Skeletal muscle cell (primary cell): ENCODE measurements at regions not wholly inside any gene's neighbourhood (a gene's known extent, or its start where the extent isn't known, plus 50 kb on each side); places are given as distances from the start of the nearest gene placed in this dataset.

Experiments
- DNase-seq: peaks from one replicate; pipeline ENCODE4 v3.0.0-alpha.2; 2010; ENCODE audit warnings: low read depth
- H3K4me3 ChIP-seq: 2 replicates; pipeline ENCODE4 v1.5.1; 2011; ENCODE audit warnings: low read depth, mild to moderate bottlenecking, control low read depth, low read length, moderate library complexity

- no peak overlapping the region for H3K4me3 ChIP-seq
- DNase-seq = no peak
Measured at GRCh38 chr3:193991666-193992424, 144.1 kb upstream of the HES1 start.

- H3K4me3 ChIP-seq = no peak overlapping the region
Measured at GRCh38 chr3:193992425-193993037, 143.4 kb upstream of the HES1 start.

GRCh38 chr3:193996221-193996620 is 139.7 kb upstream of the HES1 start:
- H3K4me3 ChIP-seq = no peak overlapping the region
- no peak for DNase-seq

More at GRCh38 chr3:193992425-193993037, 143.4 kb upstream of the HES1 start:
- DNase-seq = no peak

- no peak overlapping the region for H3K4me3 ChIP-seq
Measured at GRCh38 chr3:193996641-193997089, 139.3 kb upstream of the HES1 start.

DNA sequence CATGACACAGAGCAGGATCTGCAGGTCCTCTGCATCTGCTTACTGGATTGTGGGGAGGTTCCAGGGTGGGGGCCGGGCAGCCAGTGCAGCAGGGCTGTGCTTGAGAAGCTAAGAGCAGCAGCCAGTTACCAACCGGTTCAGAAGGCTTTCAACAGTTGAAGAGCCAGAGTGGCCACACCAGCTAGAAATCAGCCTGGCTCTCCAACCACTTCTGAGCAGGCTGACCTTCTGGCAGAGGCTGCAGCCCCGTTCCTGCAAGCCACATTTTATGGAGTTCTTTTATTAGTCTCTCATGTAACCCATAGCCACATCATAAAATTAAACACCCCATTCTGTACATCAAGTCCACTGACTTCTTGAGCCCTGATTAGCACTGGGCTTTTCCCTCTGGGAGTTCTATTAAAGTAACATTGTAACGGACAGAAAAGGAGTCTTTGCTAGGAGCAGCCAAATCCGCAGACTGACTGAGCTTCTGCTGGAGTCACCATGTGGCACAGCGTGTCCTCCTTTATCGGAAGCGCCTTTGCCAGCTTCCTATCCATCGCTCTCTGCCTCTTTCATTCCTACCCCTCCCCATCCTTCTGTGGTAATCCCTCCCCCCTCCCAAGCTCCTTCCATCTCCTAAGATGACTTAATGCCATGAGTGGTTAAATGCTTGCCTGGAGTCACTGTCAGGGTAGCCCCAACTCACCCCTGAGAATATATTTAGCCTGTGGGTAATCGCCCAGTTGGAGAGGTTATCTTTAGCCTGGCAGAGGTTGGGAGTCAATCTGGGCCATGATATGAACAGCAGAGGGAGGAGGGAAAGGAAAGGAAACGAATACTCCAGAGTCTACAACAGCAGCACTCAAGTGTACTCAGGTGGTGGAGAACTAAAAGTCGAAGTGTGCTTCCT is 138.5 kb upstream of the HES1 start:
- no peak for DNase-seq

More at GRCh38 chr3:193996641-193997089, 139.3 kb upstream of the HES1 start:
- no peak for DNase-seq

DNA sequence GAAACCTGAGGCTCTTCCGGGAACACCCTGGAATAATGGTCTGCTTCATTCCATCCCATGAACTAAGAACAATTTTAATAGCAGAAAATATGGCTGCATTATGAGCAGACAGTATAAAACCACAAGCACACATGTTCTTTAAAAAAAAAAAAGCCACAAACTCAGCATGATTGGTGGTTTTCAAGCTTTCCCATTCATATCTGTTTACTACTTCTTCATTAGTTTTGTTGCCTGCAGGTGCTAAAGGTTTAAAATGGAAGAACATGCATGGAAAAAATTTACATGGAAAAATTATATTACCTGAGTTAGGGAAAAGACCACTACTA is 137.9 kb upstream of the HES1 start:
- no peak for DNase-seq

More for the DNA sequence above, 138.5 kb upstream of the HES1 start:
- H3K4me3 ChIP-seq = no peak overlapping the region

GRCh38 chr3:193998628-193999195 is 137.2 kb upstream of the HES1 start:
- DNase-seq = no peak
- no peak overlapping the region for H3K4me3 ChIP-seq

More for the DNA sequence above, 137.9 kb upstream of the HES1 start:
- H3K4me3 ChIP-seq = no peak overlapping the region

DNA sequence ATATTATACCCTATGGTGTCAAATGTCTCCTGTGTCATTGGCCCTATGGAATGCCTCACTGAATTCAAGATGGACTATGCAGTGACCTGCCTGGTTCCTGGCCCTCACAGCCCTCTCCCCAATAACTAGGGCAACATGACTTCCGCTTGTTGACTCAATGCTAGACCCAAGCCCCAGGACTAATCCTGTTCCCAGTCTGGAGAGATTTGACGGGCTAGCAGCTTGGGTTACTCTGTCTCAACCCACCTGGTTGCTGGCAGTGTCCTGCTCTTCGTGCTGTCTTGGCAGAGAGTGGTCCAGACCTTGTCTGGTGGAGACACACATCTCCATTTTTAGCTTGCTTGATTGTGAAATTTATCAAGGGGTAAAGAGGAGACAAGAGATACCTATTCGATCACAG is 135.8 kb upstream of the HES1 start:
- H3K4me3 ChIP-seq = no peak overlapping the region
- DNase-seq = no peak

DNA sequence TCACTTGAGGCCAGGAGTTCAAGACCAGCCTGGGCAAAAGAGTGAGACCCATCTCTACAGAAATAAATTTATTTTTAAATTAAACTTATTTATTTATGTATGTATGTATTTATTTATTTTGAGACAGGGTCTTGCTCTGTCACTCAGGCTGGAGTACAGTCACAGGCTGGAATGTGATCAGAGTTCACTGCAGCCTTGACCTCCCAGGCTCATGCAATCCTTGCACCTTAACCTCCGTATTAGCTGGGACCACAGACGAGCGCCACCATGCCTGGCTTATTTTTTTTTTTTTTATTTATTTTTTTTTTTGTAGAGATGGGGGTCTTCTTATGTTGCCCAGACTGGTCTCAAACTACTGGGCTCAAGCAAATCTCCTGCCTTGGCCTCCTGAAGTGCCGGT is 135.2 kb upstream of the HES1 start:
- no peak overlapping the region for H3K4me3 ChIP-seq
- no peak for DNase-seq

- H3K4me3 ChIP-seq = no peak overlapping the region
- DNase-seq = no peak
Measured at GRCh38 chr3:194001728-194002459, 134.1 kb upstream of the HES1 start.

DNA sequence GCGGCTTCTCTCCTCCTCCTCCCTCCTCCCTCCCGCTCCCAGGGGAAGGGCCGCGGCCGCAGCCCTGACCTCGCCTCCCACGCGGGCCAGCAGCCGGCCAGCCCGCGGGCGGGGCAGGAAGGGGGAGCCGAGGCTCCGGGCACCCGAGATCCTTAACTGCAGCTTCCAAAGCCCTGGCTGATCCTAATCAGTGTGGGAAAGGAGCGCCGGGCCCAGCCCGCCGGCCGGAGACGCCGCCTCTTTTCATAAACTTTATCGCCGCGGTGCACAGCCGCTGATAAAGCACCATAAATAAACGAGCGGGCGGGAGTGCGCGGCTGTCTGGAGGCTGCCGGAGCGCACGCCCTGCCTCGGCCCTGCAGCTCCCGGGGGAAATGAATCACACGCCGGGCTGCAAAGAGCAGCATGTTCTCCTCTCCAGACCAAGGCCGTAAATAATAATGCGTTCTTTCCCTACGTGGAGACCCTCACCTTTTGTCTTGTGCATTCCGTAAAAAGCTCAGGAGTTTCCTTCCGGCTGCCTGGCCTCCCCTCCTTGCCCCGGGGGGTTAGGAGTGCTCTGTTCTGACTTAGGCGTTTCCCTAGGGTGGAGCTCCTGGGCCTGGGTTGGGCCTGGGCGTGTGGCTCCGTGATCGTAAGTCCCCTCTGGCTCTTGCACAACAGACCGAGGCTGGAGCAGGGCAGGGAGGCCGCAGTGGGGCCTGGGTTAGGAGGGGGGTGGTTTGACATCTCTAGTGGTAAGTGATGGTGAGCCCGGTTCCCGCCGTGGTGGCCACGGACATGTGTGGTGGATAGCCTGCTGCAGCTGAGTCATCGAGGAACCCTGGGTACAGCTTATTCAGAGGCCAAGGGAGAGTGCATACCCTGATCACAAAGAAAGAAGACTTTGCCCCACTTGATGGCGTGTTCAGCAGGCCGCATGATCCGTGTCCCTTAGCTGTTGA is 132.6 kb upstream of the HES1 start:
- peak overlapping the region; percentile 31 for H3K4me3 ChIP-seq
- DNase-seq = peak; percentile 99

GRCh38 chr3:194005930-194006501 is 129.9 kb upstream of the HES1 start:
- no peak for DNase-seq

GRCh38 chr3:194007592-194008337 is 128.2 kb upstream of the HES1 start:
- no peak overlapping the region for H3K4me3 ChIP-seq
- no peak for DNase-seq

More at GRCh38 chr3:194005930-194006501, 129.9 kb upstream of the HES1 start:
- H3K4me3 ChIP-seq = no peak overlapping the region

DNA sequence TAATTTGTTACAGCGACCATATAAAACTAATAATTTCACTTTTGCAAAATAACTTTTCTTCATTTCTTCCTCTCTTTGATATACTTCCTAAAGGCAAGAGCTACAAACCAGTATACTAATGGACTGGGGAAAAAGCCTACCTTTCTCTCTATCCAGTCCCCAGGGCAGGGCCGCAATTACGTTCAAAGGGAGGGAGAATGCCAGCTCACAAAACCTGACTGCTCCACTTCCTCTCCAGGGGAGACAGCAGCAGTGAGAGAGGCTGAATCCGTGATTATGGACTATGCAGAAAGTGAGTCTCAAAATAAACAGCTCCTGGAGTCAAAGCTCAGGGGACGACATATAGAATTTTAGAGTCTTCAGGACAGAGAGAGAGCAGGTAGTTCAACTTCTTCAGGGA is 126.9 kb upstream of the HES1 start:
- H3K4me3 ChIP-seq = no peak overlapping the region
- no peak for DNase-seq

DNA sequence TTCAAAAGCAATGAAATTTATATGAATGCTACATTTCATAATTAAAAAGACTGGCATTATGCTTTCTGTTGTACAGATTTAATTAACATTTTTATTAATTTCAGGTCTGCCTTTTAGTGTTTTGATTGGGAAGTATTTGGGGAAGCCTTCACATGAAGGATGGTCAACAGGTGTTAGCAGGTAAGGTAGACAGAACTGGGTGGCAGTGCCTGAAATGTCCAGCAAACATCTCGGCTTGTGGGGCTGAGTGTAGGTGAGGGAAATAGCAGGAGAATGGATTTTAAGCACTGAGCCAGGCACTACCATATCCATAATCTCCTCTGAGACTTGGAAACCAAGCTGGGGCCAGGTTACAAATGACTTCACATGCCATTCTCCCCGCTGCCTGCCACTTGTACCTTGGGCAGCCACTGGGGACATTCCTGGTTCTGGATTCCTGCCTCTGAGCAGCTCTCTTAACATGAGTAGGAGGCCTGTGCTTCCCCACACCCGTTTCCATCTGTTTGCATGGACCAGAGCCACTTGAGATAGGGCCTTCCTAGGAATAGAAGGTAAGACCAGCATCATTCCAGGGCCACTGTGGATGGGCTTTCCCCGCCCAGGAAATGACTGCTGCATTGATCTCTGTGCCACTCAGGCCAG is 125.9 kb upstream of the HES1 start:
- H3K4me3 ChIP-seq = no peak overlapping the region
- no peak for DNase-seq

GRCh38 chr3:194011807-194012206 is 124.1 kb upstream of the HES1 start:
- no peak for DNase-seq
- no peak overlapping the region for H3K4me3 ChIP-seq

DNA sequence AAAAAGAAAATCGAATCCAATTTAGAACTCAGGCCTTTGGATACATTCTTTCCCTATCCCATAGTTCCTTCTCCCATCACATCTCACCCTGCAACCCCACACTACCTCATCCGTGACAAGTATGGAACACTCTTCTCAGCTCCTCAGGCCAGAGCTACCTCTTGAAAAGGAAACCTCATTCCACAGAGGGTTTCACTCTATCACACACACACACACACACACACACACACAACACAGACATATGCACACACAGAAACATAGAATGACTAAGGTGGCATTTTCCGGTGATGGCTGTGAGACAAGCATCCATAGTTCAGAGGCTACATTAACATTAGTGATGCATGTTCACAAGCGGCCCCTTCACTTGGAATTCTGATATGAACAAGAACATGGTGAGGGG is 122.0 kb upstream of the HES1 start:
- no peak overlapping the region for H3K4me3 ChIP-seq
- DNase-seq = no peak
